Astrocyte (in vitro differentiated cells and primary cell): ENCODE measurements at regions not wholly inside any gene's neighbourhood (a gene's known extent, or its start where the extent isn't known, plus 50 kb on each side); places are given as distances from the start of the nearest gene placed in this dataset.

Experiments
- EZH2 ChIP-seq: IDR thresholded peaks from 2 replicates; pipeline ENCODE4 v1.6.1; 2012; ENCODE audit warnings: mild to moderate bottlenecking, low read length, inconsistent platforms; ENCODE audit not compliant: insufficient read depth
- TF ChIP-seq, protein P1 (sequence below): IDR thresholded peaks from 2 replicates; pipeline ENCODE4 v1.5.1; 2011; ENCODE audit warnings: low read depth, mild to moderate bottlenecking, inconsistent platforms, low read length, moderate library complexity; ENCODE audit not compliant: insufficient read depth

DNA sequence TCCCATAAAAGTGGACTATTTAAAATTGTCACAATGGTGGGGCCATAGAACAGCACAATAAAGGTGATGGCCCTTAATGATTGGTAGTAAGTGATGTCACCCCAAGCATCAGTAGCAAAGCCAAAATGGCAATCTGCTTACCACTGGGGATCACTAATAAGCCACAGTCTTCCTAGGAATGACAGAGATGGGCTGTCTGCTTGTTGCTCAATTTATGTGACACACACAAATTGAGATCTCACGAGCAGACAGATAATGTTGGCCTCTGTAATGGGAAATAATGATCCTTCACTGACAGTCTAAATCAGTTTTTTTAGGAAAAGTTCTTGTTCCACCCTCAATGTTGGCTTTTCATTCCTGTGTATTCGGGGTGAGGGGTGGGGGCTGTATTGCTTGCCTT is 515.1 kb downstream of the BRD1 start:
- TF ChIP-seq, protein P1, sequence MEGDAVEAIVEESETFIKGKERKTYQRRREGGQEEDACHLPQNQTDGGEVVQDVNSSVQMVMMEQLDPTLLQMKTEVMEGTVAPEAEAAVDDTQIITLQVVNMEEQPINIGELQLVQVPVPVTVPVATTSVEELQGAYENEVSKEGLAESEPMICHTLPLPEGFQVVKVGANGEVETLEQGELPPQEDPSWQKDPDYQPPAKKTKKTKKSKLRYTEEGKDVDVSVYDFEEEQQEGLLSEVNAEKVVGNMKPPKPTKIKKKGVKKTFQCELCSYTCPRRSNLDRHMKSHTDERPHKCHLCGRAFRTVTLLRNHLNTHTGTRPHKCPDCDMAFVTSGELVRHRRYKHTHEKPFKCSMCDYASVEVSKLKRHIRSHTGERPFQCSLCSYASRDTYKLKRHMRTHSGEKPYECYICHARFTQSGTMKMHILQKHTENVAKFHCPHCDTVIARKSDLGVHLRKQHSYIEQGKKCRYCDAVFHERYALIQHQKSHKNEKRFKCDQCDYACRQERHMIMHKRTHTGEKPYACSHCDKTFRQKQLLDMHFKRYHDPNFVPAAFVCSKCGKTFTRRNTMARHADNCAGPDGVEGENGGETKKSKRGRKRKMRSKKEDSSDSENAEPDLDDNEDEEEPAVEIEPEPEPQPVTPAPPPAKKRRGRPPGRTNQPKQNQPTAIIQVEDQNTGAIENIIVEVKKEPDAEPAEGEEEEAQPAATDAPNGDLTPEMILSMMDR, result no peak
- no peak for TF ChIP-seq EZH2
